ENCODE measurements at regions not wholly inside any gene's neighbourhood (a gene's known extent, or its start where the extent isn't known, plus 50 kb on each side); places are given as distances from the start of the nearest gene placed in this dataset.

DNA sequence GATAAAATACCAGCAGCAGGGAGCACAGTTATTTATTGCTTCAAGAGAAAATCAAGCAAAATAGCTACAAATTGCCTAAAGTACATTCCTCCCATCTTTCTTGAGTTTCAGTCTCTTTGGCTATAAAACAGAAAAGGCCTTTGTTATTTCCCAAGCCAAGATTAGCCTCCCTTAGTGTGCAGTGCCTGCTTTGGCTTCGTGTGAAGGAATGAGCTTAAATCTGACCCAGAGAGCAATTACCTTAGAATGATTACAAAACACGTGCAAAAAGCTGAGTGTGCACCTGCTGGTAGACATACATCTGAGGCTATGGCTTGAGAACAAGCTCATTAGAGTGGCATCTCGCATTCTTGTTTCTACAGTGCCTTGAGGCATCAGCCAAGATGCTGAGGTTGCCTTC is 250.8 kb downstream of the C4orf33 start:
- no peak for DNase-seq (ENCODE audit: low read depth in 2 of 2)

DNA sequence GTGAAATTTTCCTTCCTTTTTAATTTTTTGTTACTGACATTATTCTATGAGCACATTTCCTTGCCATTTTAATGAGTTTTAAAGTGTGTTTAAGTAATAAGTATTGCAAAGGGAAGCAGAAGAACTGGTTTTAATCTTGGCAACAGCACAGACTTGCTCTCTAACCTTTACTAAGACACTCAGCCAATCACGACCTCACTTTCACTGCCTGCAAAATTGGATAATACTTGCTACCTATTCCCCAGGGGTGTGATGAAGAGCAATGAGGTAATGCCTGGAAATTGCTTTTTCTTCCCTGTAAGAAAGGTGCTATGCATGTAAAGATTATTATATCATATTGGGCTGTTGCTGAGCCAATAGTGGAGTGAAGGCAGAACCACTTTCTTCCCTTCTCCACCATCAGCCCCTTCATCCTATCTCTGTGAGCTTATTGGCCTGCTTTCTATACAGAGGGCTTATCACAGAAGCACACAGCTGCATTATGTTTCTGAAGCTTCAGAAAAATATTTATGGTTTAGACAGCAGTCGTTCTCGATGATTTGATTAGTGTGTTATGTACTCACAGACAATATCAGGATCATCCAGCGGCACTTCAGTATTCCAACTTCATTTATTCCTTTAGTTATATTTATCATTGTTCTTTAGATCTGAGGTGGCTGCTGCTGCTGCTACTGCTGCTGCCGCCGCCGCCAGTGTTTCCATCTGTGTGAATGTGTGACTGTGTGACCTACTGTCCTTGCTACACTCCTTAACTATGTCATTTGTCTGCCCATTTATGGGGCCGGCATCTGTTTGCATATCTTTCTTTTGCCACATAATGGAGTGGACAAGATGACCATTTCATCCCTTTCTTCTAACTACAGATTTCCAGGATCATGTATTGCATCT is 255.1 kb downstream of the C4orf33 start:
- DNase-seq (ENCODE audit: low read depth in 2 of 2): no peak

DNA sequence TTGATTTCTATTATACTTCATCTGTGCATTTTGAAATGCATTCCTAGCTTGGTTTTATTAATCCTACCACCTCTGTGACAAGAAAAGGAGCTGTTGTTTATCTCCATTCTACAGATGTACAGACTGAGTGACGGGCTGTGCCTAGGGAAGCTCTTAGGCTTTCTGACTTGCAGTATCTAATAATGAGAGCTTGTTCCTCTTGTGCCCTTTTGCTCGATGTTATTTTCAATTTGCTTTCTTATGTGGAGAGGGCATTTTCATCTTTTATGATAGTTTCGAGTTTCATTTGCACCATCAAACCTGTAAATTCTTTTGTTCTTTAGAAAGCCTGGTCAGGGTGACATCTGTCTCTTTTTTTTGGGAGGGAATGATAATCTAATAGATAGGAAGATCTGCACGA is 256.5 kb downstream of the C4orf33 start:
- no peak for DNase-seq (ENCODE audit: low read depth in 2 of 2)

DNA sequence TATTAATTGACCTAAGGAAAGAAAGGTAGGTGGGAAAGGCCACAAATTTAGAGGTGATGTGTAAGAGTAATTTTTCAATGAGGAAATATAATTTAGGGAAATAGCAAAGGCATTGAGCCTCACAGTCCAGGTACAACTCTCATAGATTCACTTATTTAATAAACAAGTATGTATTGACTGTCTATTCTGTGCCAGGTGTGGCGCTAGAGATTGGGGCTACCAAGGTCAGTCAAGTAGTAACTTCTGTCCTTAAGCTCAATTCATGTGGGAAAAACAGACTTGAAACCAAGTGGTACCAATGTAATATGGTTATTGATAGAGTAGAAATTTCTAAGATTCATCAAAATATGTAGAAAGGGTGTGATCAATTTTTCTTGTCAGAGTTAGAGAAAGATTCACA is 257.5 kb downstream of the C4orf33 start:
- DNase-seq (ENCODE audit: low read depth in 2 of 2): no peak

DNA sequence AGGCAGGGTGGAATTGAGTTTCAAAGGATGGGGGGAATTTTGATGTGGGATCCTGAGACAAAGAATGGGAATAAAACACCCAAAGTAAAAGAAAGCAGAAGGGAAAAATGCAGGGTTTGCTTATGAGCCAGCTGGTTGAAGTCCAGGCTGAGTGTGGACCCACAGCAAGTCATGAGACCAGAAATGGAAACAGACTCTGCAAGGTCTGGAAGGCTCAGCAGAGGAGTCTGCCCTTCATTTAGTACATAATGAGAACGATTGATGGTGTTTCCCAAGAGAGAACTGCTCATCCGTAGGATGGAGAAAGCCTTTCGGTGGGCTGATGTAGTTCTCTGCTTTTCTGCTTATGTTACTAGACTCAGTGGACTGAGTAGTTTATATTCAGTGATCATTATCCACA is 259.1 kb downstream of the C4orf33 start:
- no peak for DNase-seq (ENCODE audit: low read depth in 2 of 2)

DNA sequence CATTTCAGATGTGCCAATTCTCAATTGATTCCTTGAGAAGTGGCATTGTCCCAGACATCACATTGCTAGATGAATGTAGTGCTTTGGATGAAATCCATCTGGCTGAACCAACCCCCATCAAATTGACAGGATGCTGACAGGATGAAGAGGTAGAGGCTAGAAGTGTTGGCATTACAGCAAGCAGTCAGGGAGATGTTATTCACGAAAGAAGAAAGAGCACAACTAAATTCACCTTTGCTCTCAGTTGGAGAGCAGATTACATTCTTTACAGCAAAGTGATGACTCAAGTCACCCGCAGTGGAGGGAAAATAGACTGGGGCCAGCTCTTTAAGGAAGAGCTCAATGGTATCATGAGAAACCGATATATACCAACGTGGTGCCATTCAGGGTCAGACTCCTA is 259.6 kb downstream of the C4orf33 start:
- no peak for DNase-seq (ENCODE audit: low read depth in 2 of 2)

DNA sequence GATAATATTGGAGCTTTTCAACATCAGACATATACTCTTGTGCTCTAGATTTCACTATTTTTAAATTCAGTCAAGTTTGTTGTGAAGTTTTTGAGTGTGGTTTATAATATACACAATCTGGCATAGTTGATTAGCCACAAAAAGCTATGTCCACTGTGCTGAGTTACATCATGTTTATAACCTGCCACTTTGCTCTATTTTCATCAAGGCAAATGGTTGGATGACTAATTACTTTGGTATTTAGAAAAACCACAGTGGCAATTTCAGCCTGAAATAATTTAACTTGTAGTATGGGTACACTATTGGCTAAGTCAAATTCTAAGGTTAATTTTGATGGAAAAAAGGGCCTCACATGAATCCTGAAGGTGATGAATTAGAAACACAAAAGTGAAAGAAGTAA is 262.6 kb downstream of the C4orf33 start:
- no peak for DNase-seq (ENCODE audit: low read depth in 2 of 2)

DNA sequence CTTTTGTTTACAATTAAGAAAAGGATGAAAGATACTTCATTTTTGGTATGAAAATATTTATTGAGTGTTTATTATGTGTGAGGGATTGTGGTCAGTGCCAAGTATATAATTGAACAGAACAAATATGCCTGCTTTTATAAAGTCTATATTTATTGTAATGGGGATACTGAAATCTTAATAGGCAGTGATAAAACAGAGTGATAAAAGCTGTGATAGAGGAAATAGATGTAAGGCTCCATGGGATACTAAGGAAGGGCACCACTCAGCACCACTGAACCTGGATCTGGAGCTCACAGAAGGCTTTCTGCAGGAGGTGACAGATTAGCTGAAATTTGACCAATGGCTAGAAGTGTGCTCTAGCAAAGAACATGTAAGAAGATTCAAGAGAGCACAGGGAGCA is 263.5 kb downstream of the C4orf33 start:
- DNase-seq (ENCODE audit: low read depth in 2 of 2): no peak

DNA sequence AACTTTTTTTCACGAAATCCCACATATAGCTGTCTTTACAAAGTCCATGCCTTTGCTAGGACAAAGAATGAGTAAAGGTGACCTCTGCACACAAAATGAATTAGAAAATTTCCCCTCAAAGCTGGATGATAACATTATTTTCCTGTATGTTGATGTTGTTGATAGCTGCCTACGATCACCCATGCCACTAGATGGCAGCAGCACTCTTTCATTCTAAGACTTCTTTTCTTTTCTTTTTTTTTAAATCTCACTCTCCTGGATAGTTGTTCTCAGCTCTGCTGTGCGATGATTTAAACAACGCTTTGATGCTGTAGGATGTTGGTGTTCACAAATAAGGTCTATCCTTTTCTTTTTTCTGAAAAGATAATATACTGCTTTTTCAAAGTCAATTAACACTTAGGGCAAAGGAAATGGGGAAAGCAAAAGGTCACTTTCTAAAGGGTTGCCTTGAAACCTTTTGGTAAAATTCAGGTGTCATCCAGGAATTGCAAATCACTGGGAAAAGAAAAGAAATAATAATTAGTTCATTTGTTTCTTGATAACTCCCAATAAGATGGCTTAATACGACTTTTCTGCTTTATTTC is 266.8 kb downstream of the C4orf33 start:
- peak in 1 of 2 donors; percentile 13 for DNase-seq (ENCODE audit: low read depth in 2 of 2)

DNA sequence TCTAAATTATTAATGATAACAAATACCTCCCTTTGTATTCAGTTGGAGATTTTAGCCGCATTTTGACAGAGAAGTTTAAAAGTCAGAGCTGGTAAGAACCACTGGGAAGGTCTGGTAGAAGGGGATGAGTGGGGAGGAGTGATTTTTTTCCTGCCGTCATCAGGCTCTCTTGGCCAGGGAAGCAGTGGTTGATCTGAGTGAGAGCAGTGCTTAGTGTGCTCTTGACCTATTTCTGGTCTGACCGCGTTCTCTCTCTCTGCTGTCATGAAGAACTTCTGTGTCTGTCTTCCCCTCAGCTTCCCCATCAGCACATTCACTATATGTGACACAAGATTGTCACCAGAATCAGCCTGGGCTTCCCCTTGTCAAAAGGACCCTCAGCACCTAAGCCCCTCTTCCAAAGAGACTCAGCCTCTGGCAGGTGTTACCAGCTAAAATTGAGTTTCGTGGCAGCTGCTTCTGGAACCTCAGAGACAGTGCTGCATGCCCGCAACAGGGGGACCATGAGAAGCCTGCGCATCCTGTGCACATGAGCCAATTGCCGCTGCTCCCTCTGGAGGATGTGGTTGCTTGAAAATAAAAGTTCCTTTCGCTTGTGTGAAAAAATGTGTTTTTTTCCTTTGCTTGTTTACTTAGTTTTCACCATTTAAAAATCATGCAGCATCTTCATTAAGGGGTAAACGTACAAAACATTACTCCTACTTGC is 268.9 kb downstream of the C4orf33 start:
- no peak for DNase-seq (ENCODE audit: low read depth in 2 of 2)

DNA sequence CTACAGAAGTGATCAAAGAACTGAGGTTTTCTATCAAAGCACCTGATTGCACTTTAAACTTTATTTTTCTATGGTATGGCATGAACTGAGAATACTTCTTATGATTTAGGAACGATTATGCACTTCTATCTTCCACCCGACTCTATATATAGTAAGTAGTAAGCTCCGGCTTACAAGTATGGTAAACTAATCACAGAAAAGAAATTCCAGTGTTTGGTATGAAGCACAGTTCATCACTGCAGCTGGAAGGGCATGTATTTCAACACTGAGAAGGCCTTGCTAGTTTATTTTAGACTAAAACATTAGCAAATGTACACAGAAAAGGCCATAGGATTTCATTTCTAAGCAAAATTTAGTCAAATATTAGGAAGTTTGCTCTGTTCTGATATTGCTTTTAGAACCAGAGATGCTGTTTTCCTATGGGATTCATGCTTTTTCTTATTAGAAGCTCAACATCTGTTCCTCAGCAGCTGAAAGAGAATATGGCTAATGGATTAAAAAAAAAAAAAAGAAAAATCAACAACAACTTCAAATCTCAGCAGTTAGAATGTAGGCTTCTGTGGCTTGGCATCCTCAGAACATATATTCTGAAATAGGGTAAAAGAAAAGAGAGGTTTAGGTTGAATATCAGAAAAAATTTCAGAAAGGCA is 273.5 kb downstream of the C4orf33 start:
- no peak for DNase-seq (ENCODE audit: low read depth in 2 of 2)

DNA sequence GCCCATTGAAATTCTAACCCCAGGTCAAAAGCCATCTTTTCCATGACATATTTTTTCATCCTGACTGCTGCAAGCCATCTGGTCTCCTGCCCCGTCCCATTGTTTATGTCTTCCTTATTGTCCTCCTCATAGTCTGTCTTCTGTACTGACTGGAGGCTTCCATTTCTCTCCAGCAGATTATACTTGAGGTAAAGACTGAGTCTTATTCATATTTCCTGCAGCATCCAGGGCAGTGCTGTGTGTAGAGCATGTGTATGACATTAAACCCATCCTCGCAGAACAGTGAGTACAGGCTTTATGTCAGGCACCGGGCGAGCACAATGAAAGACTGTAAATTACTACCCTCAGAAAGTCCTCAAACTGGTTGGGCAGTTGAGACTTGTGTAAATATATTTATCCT is 275.1 kb downstream of the C4orf33 start:
- no peak for DNase-seq (ENCODE audit: low read depth in 2 of 2)

DNA sequence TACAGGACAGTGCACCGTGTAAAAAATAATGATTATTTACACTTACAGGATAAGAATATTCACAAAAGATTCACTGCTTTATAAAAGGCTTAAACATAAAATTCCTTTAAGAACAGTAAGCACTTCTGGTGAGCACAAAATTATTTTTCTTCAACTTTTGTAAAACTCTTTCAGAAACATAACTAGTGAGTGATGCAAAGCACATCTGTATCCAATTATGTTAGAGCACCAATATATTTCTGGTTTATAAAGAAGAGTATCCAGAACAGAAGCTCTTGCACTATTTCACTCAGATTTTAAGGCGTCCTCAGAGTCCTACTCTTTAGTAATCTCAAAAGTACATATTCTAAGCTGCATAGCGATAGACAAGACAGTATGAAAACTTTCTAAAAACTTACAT is 276.0 kb downstream of the C4orf33 start:
- DNase-seq (ENCODE audit: low read depth in 2 of 2): no peak

DNA sequence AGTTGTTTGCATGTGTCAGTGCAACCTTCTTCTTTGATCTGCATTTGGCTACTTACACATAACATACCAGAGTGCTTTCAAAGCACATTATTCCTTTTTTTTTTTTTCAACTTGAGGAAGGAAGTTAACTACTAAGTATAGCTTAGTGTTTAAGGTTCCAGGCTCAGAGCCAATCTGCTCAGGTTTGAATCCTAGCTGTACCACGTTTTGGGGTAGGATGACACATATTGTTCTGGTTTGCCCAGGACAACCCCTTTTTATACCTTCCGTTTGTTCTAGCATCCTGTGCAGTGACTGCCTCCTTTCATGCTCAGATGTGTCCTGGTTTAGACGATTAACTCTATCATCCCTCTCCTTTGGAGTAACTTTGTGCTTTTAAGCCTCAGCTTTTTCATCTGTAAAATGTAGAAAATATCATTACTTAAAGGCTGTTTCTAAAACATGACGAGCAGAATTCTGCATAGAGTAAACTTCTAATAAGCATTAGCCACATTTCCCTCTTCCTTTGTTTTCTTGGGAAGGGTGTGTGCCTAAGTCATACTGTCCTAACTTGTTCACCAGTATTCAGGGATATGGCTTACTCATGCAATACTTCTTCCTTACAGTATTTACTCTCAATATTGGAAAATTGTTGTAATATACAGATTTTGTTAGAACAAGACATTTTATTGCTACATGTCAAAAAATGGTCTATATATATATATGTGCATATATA is 281.3 kb downstream of the C4orf33 start:
- DNase-seq (ENCODE audit: low read depth in 2 of 2): no peak

DNA sequence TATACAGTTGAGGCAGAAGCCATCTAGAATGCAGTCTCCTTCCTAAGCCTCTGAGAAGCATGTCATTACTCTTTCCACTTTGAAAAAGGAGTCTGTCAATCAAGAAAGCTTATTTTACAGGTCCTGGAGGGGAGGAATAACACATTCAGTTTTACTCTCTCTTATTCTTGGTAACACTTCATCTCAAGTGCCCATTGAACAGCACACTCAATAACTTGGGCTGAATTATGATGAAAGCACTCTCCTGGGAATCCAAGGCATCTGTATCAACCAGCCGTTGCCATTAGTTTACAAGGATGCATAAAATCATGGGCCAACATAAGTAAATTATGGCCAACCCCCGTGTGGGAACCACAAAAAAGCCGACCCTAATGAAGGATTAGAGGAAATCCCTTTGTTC is 282.4 kb downstream of the C4orf33 start:
- DNase-seq (ENCODE audit: low read depth in 2 of 2): no peak

DNA sequence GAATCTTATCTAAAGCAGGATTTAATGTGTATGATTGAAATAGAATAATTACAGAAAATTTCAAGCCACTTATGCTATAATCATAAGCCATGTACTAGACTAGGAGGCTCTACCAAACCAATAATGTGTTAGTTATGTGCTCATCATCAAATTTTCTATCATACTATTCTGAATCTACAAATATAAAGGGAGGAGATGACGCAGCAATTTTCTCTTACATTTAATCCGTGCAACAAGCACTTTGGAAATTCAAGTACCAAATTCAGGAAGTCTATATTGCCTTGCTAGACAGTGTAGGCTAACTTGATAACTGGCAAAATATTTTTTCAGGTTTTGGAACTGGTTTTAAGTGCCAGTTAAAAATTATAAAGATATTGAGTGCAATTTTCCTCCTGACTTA is 283.5 kb downstream of the C4orf33 start:
- no peak for DNase-seq (ENCODE audit: low read depth in 2 of 2)

DNA sequence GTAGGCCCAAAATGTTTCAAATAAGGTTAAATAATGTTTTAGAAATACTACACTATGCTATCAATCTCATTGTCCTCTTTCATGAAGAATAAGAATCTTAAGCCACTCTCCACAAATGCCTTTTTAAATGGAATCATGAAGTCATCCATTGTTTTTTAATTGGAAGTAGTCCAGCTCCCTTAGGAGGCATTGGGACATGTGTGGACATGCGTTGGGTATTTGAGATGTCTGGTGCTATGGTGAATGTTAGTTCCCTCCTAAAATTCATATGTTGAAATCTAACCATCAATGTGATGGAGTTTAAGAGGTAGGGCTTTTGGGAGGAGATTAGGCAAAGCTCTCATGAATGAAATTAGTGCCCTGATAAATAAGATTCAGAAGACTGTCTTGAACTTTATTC is 289.0 kb downstream of the C4orf33 start:
- DNase-seq (ENCODE audit: low read depth in 2 of 2): no peak

DNA sequence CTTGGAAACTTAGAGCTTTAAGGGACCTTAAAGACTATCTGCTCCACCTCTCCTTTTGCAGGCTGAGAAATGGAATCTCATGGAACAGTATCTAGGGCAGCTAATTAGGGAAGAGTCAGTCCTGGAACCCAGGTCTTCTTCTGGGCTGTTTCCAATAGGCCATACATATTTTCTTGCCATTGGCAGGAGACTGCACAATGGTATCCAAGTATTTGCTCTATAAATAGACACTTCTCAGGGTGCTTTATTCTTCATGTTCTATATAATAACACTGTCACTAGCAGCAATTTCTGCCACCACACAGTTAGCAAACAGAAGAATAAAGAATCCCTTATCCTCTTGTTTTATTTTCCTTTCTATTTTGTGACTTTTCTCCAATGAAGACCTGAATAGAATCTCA is 291.7 kb downstream of the C4orf33 start:
- DNase-seq (ENCODE audit: low read depth in 2 of 2): no peak

DNA sequence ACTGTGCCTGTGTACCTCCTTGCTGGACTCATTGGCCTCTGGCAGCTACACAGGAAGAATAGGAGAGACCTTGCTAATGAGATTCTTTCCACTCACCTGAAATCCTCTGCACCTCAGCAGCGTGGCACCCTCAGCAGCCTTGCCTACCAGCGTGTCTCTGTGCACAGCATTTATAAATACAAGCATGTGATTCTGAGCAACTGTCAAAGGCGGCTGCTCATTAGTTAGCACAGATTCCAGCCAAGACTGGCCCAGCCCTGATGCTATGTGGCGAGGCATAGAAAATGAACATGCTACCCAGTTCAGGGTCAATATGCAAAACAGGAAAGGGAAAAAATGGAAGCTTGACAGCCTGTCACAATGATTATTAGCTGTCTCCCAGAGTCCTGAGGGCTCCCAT is 298.0 kb downstream of the C4orf33 start:
- no peak for DNase-seq (ENCODE audit: low read depth in 2 of 2)

DNA sequence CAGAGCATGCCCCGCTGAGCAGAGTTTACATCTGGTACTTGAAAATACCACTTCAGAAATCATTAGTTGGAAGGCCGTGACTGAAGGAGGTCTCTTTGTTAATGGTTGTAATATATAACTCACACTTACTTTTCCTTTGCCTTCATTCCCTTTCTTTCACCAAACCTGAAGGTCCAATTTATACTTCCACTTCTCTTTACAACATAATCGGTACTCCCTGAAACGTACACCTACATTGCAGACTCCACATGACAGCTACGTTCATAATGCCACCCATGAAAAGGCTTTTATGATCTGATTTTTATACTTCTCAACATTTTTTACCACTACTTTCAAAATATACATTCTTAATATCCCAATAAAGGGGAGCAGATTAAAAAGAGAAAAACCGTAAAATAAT is 298.7 kb downstream of the C4orf33 start:
- no peak for DNase-seq (ENCODE audit: low read depth in 2 of 2)

DNA sequence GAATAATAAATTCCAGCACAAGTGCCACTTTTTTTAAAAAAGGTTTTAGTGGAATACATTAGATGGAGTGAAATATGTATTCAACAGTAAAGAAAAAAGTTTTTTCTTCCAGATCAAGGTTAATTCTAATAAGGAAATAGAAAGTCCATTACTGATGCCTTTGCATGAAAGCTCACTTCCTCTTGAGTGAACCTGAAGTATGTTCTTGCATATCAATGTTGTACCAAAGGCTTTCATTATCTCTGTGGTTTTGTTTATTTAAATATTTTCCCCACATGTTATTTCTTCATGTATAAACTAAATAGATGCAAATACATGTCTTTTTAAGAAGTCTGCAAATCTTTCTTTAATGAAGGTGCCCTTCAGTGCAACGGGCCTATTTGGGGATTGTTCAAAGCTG is 307.9 kb downstream of the C4orf33 start:
- no peak for DNase-seq (ENCODE audit: low read depth in 2 of 2)

DNA sequence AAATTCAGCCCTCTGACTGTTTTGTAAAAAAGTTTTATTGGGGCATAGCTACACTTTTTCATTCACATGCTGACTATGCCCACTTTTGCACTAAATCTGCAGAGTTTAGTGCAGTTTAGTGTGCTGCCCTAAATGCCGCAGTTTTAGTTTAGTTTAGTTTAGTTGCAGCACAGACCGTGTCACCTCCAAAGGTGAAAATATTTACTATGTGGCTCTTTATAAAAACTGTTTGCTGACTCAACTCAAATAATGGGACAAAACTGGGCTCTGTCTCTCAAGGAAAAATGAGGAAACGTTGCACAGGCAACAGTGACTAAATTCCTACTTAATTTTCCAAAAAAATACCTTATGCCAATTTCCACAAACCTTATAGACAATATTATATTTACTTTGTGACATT is 314.2 kb downstream of the C4orf33 start:
- DNase-seq (ENCODE audit: low read depth in 2 of 2): no peak

All from stimulated activated CD8-positive, alpha-beta memory T cell treated with anti-CD3 and anti-CD28 coated beads, Interleukin-2, amount 100 ng/mL, for 48 hours (primary cell).